Upper lobe of right lung (tissue), 1 donor: ENCODE measurements at regions not wholly inside any gene's neighbourhood (a gene's known extent, or its start where the extent isn't known, plus 50 kb on each side); places are given as distances from the start of the nearest gene placed in this dataset.

Experiments
- ATAC-seq: fragments of 200-7000 bp; cut with Tn5 transposase; one replicate; pipeline ENCODE4 v1.9.1; 2020; ENCODE audit warnings: mild to moderate bottlenecking, moderate library complexity
- DNase-seq: peaks from one replicate; pipeline ENCODE4 v3.0.0-alpha.2; 2020
- H3K27ac ChIP-seq: fragments of 200-600 bp; one replicate; pipeline ENCODE4 v1.8.0; 2022
- H3K27me3 ChIP-seq: fragments of 200-600 bp; one replicate; pipeline ENCODE4 v1.8.0; 2022; ENCODE audit warnings: mild to moderate bottlenecking
- H3K36me3 ChIP-seq: fragments of 200-600 bp; one replicate; pipeline ENCODE4 v1.8.0; 2022
- H3K4me1 ChIP-seq: fragments of 200-600 bp; one replicate; pipeline ENCODE4 v1.8.0; 2022
- H3K4me3 ChIP-seq: fragments of 200-600 bp; one replicate; pipeline ENCODE4 v1.8.0; 2022; ENCODE audit warnings: mild to moderate bottlenecking
- H3K9me3 ChIP-seq: fragments of 200-600 bp; one replicate; pipeline ENCODE4 v1.8.0; 2022
- intact Hi-C: fragments of 100-400 bp; cut with DNase I; formaldehyde crosslinking; loops from one replicate; pipeline ENCODE4 v1.11.0; 2022
- TF ChIP-seq, protein P1 (sequence below): fragments of 200-600 bp; IDR thresholded peaks from one replicate; pipeline ENCODE4 v1.8.0; 2022; ENCODE audit warnings: antibody characterized with exemption
- donor health status: DM: no; HTN: yes; CAD: no; lungs with severe emphysema.

DNA sequence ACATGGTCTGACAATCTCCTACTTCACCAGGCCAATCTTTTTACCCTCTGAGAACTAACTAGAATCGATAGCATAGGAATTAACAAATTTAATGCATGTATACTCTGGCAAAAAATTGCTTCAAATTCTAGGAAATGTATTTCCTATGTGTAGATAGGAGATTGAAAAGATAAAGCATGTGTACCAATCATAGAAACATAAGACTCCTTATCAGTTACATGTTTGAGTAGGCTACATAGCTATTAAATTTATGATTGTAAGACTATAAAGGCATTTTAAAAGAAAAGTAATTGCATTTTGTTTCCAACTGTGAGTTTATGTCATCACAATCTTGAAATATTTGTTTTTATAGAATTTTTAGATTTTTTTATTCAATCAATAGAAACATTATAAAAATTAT is 196.6 kb upstream of the HEY2 start:
- DNase-seq (no peak), ATAC-seq (no peak)
- Histone ChIP-seq H3K27ac (no peak overlapping the region), H3K27me3 (peaks cover 5% of the 10 kb centered on the region), H3K4me3 (no peak overlapping the region), H3K9me3 (no peaks in the 10 kb centered on the region), H3K4me1 (no peaks in the 10 kb centered on the region), H3K36me3 (no peaks in the 10 kb centered on the region)
- intact Hi-C loops: no loop called here
- TF ChIP-seq, protein P1, sequence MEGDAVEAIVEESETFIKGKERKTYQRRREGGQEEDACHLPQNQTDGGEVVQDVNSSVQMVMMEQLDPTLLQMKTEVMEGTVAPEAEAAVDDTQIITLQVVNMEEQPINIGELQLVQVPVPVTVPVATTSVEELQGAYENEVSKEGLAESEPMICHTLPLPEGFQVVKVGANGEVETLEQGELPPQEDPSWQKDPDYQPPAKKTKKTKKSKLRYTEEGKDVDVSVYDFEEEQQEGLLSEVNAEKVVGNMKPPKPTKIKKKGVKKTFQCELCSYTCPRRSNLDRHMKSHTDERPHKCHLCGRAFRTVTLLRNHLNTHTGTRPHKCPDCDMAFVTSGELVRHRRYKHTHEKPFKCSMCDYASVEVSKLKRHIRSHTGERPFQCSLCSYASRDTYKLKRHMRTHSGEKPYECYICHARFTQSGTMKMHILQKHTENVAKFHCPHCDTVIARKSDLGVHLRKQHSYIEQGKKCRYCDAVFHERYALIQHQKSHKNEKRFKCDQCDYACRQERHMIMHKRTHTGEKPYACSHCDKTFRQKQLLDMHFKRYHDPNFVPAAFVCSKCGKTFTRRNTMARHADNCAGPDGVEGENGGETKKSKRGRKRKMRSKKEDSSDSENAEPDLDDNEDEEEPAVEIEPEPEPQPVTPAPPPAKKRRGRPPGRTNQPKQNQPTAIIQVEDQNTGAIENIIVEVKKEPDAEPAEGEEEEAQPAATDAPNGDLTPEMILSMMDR: no peak

GRCh38 chr6:125554456-125554855 is 195.0 kb upstream of the HEY2 start:
- Histone ChIP-seq H3K27ac (no peak overlapping the region), H3K27me3 (peaks cover 5% of the 10 kb centered on the region), H3K4me1 (no peaks in the 10 kb centered on the region), H3K9me3 (no peaks in the 10 kb centered on the region), H3K4me3 (no peak overlapping the region), H3K36me3 (no peaks in the 10 kb centered on the region)
- TF ChIP-seq, protein P1: no peak
- DNase-seq: no peak
- ATAC-seq: no peak
- intact Hi-C loops: no loop called here

- intact Hi-C loops: no loop called here
- H3K9me3 ChIP-seq: no peaks in the 10 kb centered on the region
Observed at GRCh38 chr6:125558241-125558843, 191.1 kb upstream of the HEY2 start.

DNA sequence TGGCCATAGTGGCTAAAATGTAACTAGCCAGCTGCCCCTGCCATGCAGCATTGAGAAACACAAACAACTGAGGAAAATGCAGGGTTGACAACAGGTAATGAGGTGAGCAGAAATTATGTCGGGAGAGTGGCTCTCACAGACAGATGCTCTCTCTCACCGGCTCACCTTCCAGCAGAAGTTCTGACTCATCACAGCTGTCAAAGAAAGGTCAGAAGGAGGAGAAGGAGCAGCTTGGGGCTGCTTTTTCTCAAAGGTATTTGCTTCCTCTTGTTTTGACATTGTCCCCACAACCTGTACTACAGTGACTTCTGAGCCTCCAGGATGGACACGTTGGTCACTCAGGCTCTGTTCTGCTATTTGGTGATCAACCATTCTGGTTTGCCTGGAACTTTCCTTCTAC is 190.5 kb upstream of the HEY2 start:
- Histone ChIP-seq H3K27me3 (no peaks in the 10 kb centered on the region), H3K9me3 (no peaks in the 10 kb centered on the region)
- TF ChIP-seq, protein P1: no peak

More at GRCh38 chr6:125558241-125558843, 191.1 kb upstream of the HEY2 start:
- DNase-seq: no peak
- H3K4me3 ChIP-seq: no peak overlapping the region
- H3K36me3 ChIP-seq: no peaks in the 10 kb centered on the region
- no peak for ATAC-seq
- TF ChIP-seq, protein P1: no peak
- no peaks in the 10 kb centered on the region for H3K4me1 ChIP-seq
- peaks cover 4% of the 10 kb centered on the region for H3K27me3 ChIP-seq
- no peak overlapping the region for H3K27ac ChIP-seq

GRCh38 chr6:125562156-125562555 is 187.3 kb upstream of the HEY2 start:
- no peaks in the 10 kb centered on the region for H3K9me3 ChIP-seq
- ATAC-seq (no peak), DNase-seq (no peak)
- H3K36me3 ChIP-seq: no peaks in the 10 kb centered on the region
- no peaks in the 10 kb centered on the region for H3K27me3 ChIP-seq
- no peak overlapping the region for H3K4me3 ChIP-seq
- H3K4me1 ChIP-seq: no peaks in the 10 kb centered on the region
- intact Hi-C loops: no loop called here
- TF ChIP-seq, protein P1: no peak
- H3K27ac ChIP-seq: no peak overlapping the region

More for the DNA sequence above, 190.5 kb upstream of the HEY2 start:
- Histone ChIP-seq H3K27ac (no peak overlapping the region), H3K4me3 (no peak overlapping the region), H3K4me1 (no peaks in the 10 kb centered on the region), H3K36me3 (no peaks in the 10 kb centered on the region)
- intact Hi-C loops: no loop called here
- DNase-seq (no peak), ATAC-seq (no peak)

DNA sequence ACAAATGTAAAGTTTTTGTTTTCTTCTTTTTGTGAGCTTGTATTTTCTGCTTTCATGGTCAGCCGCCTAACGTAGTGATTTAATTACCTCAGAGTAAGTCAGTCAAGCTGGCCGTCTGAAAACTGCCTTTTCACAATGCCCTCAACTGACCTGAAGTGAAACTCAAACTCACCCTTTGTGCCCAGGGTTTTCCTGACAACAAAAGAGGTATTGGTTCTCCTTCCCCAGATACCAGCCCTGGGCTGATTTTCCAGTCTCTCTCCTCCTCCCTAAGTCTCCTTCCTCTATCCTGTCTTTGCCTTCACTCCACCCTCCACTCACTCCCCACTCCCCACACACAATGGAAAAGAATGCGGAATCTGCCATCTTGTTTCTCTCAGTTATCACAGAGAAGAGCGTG is 184.5 kb upstream of the HEY2 start:
- TF ChIP-seq, protein P1: no peak
- intact Hi-C loops: no loop called here

More for the DNA sequence above, 184.5 kb upstream of the HEY2 start:
- no peaks in the 10 kb centered on the region for H3K36me3 ChIP-seq
- no peak for ATAC-seq
- no peak for DNase-seq
- H3K27ac ChIP-seq: no peak overlapping the region
- no peak overlapping the region for H3K4me3 ChIP-seq
- H3K27me3 ChIP-seq: no peaks in the 10 kb centered on the region
- no peaks in the 10 kb centered on the region for H3K9me3 ChIP-seq
- no peaks in the 10 kb centered on the region for H3K4me1 ChIP-seq
